GM19240 (cell line): ENCODE measurements at regions not wholly inside any gene's neighbourhood (a gene's known extent, or its start where the extent isn't known, plus 50 kb on each side); places are given as distances from the start of the nearest gene placed in this dataset.
"Not testable (repeated sequence)": the region's sequence is repeated elsewhere in the genome, so short reads cannot be mapped to it uniquely, and the experiment has no call there.

Source experiments
- DNase-seq: peaks from one replicate; pipeline ENCODE4 v3.0.0; 2011; ENCODE audit warnings: low spot score; ENCODE audit not compliant: insufficient read length

DNA sequence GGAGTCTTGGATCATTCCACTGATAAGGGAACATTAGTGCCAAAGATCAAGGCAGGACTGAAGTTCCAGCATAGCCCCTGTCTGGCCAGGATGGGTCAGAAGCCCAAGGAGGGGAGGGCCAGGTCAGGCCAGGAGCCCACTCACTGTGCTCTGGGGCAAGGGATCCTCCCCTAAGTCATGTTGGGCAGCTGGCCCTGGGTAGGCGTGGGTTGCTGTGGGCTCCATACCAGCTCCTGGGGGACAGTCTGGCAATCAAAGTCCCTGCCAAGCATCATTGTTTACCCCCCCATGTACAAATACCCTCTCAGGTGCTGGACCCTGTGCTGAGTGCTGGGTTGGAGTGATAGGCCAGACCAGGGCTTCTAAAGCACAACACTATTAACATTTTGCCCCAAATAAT lies 130.5 kb downstream of the IRX5 start:
- no peak for DNase-seq

DNA sequence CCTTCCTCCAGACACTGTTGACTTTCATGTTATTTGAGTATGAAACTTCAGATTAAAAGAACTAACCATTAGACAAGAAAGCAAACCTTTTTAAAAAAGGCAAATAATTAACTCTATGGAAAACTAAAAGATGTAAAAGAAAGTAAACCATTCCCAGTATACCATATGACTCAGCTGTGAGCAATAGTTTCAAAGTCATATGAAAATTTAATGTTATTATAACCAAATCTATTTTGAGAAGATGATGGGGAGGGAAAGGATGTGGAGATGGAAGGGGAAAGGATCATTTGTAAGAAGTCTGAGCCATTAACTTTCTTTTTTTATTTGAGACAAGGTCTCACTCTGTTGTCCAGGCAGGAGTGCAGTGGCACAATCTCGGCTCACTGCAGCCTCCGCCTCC lies 131.8 kb downstream of the IRX5 start:
- DNase-seq = no peak

GRCh38 chr16:55072976-55073375 lies 142.3 kb downstream of the IRX5 start:
- no peak for DNase-seq

- DNase-seq = no peak
Measured at GRCh38 chr16:55073830-55074229, 143.2 kb downstream of the IRX5 start.

GRCh38 chr16:55075208-55075607 lies 144.5 kb downstream of the IRX5 start:
- DNase-seq = not testable (repeated sequence)

DNA sequence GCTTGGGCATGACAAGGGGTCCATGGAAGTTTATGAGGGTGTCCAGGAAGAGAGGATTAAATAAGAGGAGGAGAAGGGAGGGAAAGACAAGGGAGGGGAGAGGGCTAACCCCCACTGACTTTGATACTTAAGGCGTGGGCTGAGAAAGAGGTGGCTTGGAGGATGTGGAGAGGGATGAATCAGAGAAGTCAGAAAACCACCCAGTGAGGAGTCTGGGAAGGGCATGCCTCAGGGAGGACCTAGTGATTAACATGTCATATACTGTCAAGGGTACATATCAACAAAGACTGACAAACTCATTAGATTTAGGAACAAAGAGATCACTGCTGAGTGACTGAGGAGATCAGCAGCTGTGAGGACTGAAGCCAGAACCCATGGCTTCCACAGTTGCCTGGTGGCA lies 145.4 kb downstream of the IRX5 start:
- DNase-seq = no peak

DNA sequence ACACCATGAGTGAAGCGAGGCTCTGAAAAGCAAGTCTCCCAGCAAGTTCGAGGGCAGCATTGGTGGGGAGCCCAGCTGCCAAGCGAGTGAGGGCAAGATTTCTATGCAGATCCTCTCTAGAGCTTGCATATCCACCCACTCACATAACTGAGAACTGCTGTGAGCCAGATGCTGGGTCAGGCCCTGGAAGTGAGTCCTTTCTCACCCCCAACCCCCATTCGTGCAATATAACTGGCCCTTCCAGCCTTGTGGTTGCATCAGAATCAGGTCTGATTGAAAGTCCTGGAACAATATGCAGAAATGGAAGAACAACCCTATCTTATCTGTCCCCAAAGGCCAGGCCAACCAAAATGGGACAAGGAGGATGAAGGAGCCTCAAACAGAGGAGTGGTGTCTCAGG lies 146.6 kb downstream of the IRX5 start:
- DNase-seq = no peak

DNA sequence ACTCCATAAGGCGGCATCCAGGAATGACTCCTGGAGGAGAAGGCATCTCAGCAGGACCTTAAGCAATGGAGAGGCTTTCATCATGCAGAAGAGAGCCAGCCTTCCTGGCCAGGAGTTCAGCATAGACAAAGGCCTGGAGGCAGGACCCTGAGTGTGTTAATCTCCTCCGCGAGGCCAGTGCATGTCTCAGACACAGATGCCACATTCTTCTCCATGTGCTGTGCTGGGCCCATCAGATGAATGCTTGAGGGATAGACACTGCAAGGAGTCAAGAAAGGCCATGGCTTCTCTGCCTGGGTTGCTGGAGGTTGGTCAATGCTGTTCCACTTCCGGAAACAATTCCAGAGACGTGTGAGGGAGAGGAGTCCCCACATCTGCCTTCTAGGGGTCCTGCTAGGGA lies 147.5 kb downstream of the IRX5 start:
- no peak for DNase-seq

- DNase-seq = no peak
Measured at GRCh38 chr16:55078699-55079410, 148.2 kb downstream of the IRX5 start.

DNA sequence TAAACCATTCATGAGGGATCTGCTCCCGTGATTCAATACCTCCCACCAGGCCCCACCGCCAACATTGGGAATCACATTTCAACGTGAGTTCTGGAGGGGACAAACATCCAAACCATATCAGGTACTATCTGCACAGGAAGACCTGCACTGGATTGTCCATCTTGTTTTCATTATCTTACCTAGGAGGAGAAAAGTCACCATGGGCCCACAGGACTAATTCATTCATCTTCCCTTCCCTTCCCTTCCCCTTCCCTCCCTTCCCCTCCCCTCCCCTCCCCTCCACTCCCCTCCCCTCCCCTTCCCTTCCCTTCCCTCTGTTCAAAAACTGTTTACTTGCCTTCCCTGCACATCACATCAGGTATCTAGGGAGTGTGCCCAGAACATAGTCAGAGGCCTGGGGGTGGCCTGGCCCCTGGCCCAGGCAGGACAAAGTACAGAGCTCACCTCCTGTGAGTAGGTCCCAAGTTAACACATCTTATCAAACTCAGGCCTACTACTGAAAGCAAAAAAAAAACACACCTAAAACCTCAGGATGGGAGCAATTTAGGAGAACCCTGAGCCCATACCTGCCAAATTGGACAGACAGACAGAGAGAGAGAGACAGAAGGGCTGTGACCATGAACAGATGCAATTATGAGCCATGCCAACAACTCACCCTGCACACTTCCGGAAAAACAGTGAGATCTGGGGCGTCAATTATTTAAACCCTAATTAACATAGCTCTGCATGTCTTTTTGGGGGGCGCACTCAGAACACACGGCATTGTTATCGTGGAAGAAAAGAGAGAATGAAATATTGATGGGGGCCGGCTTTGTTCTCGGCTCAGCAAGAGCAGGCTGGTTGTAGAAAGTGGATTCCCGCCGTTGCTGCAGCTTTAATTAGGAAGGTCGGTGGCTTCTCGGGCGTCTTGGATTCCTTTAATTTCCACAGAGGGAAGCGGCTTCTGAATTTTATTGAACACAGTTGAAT lies 151.2 kb downstream of the IRX5 start:
- DNase-seq = no peak

DNA sequence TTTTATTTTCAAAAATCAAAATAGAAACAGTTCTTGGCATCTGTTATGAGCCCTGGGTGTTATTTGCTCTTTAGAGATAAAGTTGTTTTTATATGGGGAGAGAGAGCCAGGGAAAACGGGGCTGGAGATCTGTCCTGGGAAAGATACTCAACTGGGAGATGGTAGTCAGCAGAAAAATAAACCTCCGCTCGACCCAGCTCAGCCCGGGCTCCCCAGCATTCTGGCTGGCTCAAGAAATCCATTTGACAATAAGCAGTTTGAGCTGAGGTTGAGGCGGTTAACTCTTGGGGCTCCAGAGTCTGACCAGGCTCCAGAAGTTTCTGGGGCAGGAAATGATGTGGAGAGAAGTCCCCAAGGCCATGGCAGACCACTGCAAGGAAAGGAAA lies 151.9 kb downstream of the IRX5 start:
- no peak for DNase-seq

GRCh38 chr16:55083052-55083451 lies 152.4 kb downstream of the IRX5 start:
- DNase-seq = no peak

DNA sequence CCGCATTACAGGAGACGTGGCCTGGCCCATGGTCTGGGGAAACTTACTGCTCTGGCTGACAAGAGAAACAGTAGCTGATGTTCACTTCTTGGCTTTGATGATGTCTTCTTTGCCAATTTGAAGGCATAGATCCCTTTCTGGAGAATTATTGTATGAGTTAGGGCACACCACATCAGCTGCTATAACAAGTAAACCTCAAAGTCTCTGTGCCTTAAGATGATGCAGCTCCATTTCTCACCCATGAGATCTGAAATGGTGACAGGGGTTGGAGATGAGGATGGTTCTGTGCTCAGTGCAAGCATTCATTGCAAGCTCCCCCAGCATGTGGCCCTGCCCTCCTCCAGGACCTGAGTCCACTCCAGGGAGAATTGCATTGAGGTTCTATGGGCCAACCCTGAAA lies 157.4 kb downstream of the IRX5 start:
- DNase-seq = no peak

- DNase-seq = no peak
Measured at GRCh38 chr16:55089600-55089999, 158.9 kb downstream of the IRX5 start.

- no peak for DNase-seq
Measured at GRCh38 chr16:55091213-55091870, 160.7 kb downstream of the IRX5 start.

- DNase-seq = no peak
Measured at GRCh38 chr16:55091871-55092230, 161.2 kb downstream of the IRX5 start.

GRCh38 chr16:55100100-55100499 lies 169.4 kb downstream of the IRX5 start:
- DNase-seq = no peak

GRCh38 chr16:55101026-55101425 lies 170.4 kb downstream of the IRX5 start:
- no peak for DNase-seq

- no peak for DNase-seq
Measured at GRCh38 chr16:55102077-55102476, 171.4 kb downstream of the IRX5 start.

DNA sequence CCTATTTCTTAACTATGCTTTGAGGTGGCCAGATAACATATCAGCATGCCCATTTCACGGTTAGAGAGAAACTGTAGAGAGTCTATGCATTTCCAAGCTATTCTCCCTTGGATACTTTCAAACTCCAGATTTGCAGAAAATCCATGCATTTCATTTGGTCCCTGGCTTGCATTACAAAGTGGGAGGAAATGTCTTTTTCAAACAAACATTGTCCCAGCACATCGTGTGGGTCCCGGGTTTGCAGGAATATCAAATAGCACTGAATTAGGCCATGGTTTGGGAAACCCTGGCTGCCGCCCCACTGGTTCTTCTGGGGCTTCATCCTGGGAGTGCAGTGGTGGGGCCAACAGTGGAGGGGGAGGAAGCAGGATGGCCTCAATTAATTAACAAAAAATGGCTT lies 171.9 kb downstream of the IRX5 start:
- DNase-seq = no peak

- DNase-seq = no peak
Measured at GRCh38 chr16:55107851-55108250, 177.2 kb downstream of the IRX5 start.

GRCh38 chr16:55113210-55113609 lies 182.5 kb downstream of the IRX5 start:
- DNase-seq = no peak
